B cell (primary cell): ENCODE measurements at regions not wholly inside any gene's neighbourhood (a gene's known extent, or its start where the extent isn't known, plus 50 kb on each side); places are given as distances from the start of the nearest gene placed in this dataset.

Source experiments
- ATAC-seq: fragments of 200-7000 bp; cut with Tn5 transposase; one replicate; pipeline ENCODE4 v1.10.0; 2021; ENCODE audit warnings: low read depth, mild to moderate bottlenecking, moderate number of reproducible peaks, moderate library complexity
- CTCF ChIA-PET: fragments of 350-600 bp; sonication (Branson Sonifier 250); formaldehyde crosslinking; loops from one replicate; lab custom pipeline; 2021; ENCODE audit warnings: antibody characterized with exemption, inconsistent platforms; lab: Charles Lee
- POLR2A ChIA-PET: fragments of 350-600 bp; sonication (Branson Sonifier 250); formaldehyde crosslinking; loops from one replicate; lab custom pipeline; 2021; ENCODE audit warnings: antibody characterized with exemption; lab: Charles Lee
- DNase-seq: peaks from one replicate; pipeline ENCODE4 v3.0.0; 2013
- H2AFZ ChIP-seq: 2 replicates; pipeline ENCODE4 v1.6.1; 2012; ENCODE audit warnings: mild to moderate bottlenecking, low read depth, low read length; ENCODE audit not compliant: insufficient read depth, poor library complexity, severe bottlenecking
- H3K27ac ChIP-seq, 2 donors: 1 replicate in 1 of 2; 2 replicates in 1 of 2; pipeline ENCODE4 v1.5.1; 2012 to 2013; ENCODE audit warnings: low read length in 2 of 2, mild to moderate bottlenecking in 2 of 2, moderate library complexity in 1 of 2
- H3K27me3 ChIP-seq, 4 experiments: fragments of 200-600 bp in 1 of 4; sonication (generic) in 1 of 4; replicated peaks in 1 of 4; 1 replicate in 2 of 4; 2 replicates in 2 of 4; pipeline versions ENCODE4 v1.6.1 to v1.7.0; 2013 to 2016; ENCODE audit warnings: low read length in 3 of 4, mild to moderate bottlenecking in 2 of 4, mixed read lengths in 1 of 4, moderate library complexity in 1 of 4; ENCODE audit not compliant: insufficient read depth in 4 of 4, control insufficient read depth in 3 of 4; ENCODE audit errors: control extremely low read depth in 1 of 4
- H3K36me3 ChIP-seq, 2 experiments: replicated peaks in 1 of 2; 1 replicate in 1 of 2; 2 replicates in 1 of 2; pipeline versions ENCODE4 v1.6.1 to v1.7.1; 2013; ENCODE audit warnings: low read length in 1 of 2; ENCODE audit not compliant: insufficient read depth in 2 of 2, control insufficient read depth in 1 of 2; ENCODE audit errors: control extremely low read depth in 1 of 2, extremely low read depth in 1 of 2
- H3K4me1 ChIP-seq, 2 donors: fragments of 200-600 bp in 1 of 2; sonication (generic) in 1 of 2; 1 replicate in 1 of 2; 2 replicates in 1 of 2; pipeline versions ENCODE4 v1.5.1 to v1.6.1; 2013 to 2017; ENCODE audit warnings: low read length in 2 of 2; ENCODE audit not compliant: control insufficient read depth in 2 of 2, insufficient read depth in 2 of 2
- H3K4me2 ChIP-seq: replicated peaks from 2 replicates; pipeline ENCODE3; 2012; ENCODE audit warnings: mild to moderate bottlenecking, low read depth, low read length; ENCODE audit not compliant: poor library complexity, severe bottlenecking
- H3K4me3 ChIP-seq, 5 experiments: fragments of 200-600 bp in 1 of 5; sonication (generic) in 1 of 5; 1 replicate in 3 of 5; 2 replicates in 2 of 5; pipeline versions ENCODE4 v1.5.1 to v1.7.0; 2011 to 2016; ENCODE audit warnings: low read length in 4 of 5, mild to moderate bottlenecking in 4 of 5, low read depth in 2 of 5, control low read depth in 1 of 5, moderate library complexity in 1 of 5; ENCODE audit not compliant: insufficient read depth in 1 of 5; ENCODE audit errors: control extremely low read depth in 1 of 5, extremely low read depth in 1 of 5
- H3K79me2 ChIP-seq: fragments of 200-600 bp; sonication (generic); one replicate; pipeline ENCODE4 v1.6.0; 2016; ENCODE audit warnings: low read length; ENCODE audit not compliant: control insufficient read depth, insufficient read depth
- H3K9ac ChIP-seq: fragments of 200-600 bp; sonication (generic); 2 replicates; pipeline ENCODE4 v1.6.1; 2017; ENCODE audit warnings: mild to moderate bottlenecking, low read length, moderate library complexity
- H3K9me3 ChIP-seq, 3 donors: one replicate each; pipeline versions ENCODE4 v1.6.1 to v1.7.1; 2013; ENCODE audit warnings: low read length in 2 of 3; ENCODE audit not compliant: control insufficient read depth in 2 of 3, insufficient read depth in 1 of 3; ENCODE audit errors: control extremely low read depth in 1 of 3
- H4K20me1 ChIP-seq: 2 replicates; pipeline ENCODE4 v1.6.0; 2012; ENCODE audit warnings: mild to moderate bottlenecking, low read length; ENCODE audit not compliant: insufficient read depth, control insufficient read depth, poor library complexity, severe bottlenecking
- H3K27ac Mint-ChIP-seq: one replicate; pipeline ENCODE4 v1.8.0; 2021; ENCODE audit warnings: mixed read lengths
- H3K27me3 Mint-ChIP-seq: one replicate; pipeline ENCODE4 v1.8.0; 2021; ENCODE audit warnings: mixed read lengths
- H3K4me1 Mint-ChIP-seq: one replicate; pipeline ENCODE4 v1.8.0; 2021; ENCODE audit warnings: mixed read lengths
- H3K4me3 Mint-ChIP-seq: one replicate; pipeline ENCODE4 v1.8.0; 2021; ENCODE audit warnings: mixed read lengths
- H3K9me3 Mint-ChIP-seq: one replicate; pipeline ENCODE4 v1.8.0; 2022; ENCODE audit warnings: mixed read lengths; ENCODE audit not compliant: insufficient read depth
- CTCF ChIP-seq: fragments of 200-600 bp; IDR thresholded peaks from one replicate; pipeline ENCODE4 v1.8.0; 2022; ENCODE audit warnings: antibody characterized with exemption, mild to moderate bottlenecking
- EZH2 ChIP-seq: IDR thresholded peaks from 2 replicates; pipeline ENCODE4 v1.6.1; 2012; ENCODE audit warnings: borderline replicate concordance, low read depth, mild to moderate bottlenecking, moderate library complexity, low read length; ENCODE audit not compliant: insufficient read depth, poor library complexity, severe bottlenecking
- WGBS: methylation state at CpG from one replicate; pipeline ENCODE4 v1.1.5; 2013; ENCODE audit warnings: missing lambda C conversion rate; ENCODE audit not compliant: insufficient coverage; 5-methylcytosine and 5-hydroxymethylcytosine counted together
- intact Hi-C: fragments of 100-400 bp; cut with micrococcal nuclease; formaldehyde crosslinking; loops from one replicate; pipeline ENCODE4 v1.10.0; 2022

GRCh38 chr6:113464960-113465359 is 392.2 kb upstream of the MARCKS start:
- no peaks in the 10 kb centered on the region for H3K9me3 Mint-ChIP-seq
- Histone ChIP-seq H3K27me3 (no peaks in the 10 kb centered on the region), H2AFZ (no peak overlapping the region), H3K4me2 (no peak overlapping the region), H3K79me2 (no peaks in the 10 kb centered on the region), H3K4me1 (no peaks in the 10 kb centered on the region), H3K9me3 (peaks cover 0 to 2% (median 0%) of the 10 kb centered on the region in 3 donors), H3K4me3 (no peak overlapping the region), H4K20me1 (no peaks in the 10 kb centered on the region), H3K36me3 (no peaks in the 10 kb centered on the region), H3K9ac (no peak overlapping the region), H3K27ac (no peak overlapping the region)
- DNase-seq = no peak
- CTCF ChIA-PET = interaction anchor here (0.6 to 1.9 kb wide), 2 partner anchors 9 to 158 kb away, joined by 3 to 5 read pairs; no protein-coding TSS in a partner anchor
- POLR2A ChIA-PET = no interaction called here
- H3K27ac Mint-ChIP-seq = no peak overlapping the region
- no CpG with 5 or more reads among the region's 3 CpGs for WGBS
- TF ChIP-seq EZH2 = no peak
- TF ChIP-seq CTCF = no peak
- H3K4me3 Mint-ChIP-seq = no peak overlapping the region
- H3K27me3 Mint-ChIP-seq = no peaks in the 10 kb centered on the region
- no peaks in the 10 kb centered on the region for H3K4me1 Mint-ChIP-seq
- intact Hi-C loops = no loop called here
- no peak for ATAC-seq

GRCh38 chr6:113466526-113466925 is 390.6 kb upstream of the MARCKS start:
- no CpG with 5 or more reads among the region's 4 CpGs for WGBS
- POLR2A ChIA-PET = no interaction called here
- H3K9me3 Mint-ChIP-seq = no peaks in the 10 kb centered on the region
- no peaks in the 10 kb centered on the region for H4K20me1 ChIP-seq
- DNase-seq (no peak), ATAC-seq (no peak)
- no peak overlapping the region for H3K27ac ChIP-seq
- H3K9me3 ChIP-seq = peaks cover 0 to 2% (median 0%) of the 10 kb centered on the region in 3 donors
- no peak overlapping the region for H3K27ac Mint-ChIP-seq
- H3K4me3 Mint-ChIP-seq = no peak overlapping the region
- intact Hi-C loops = no loop called here
- H3K4me2 ChIP-seq = no peak overlapping the region
- H3K9ac ChIP-seq = no peak overlapping the region
- H3K4me1 ChIP-seq = no peaks in the 10 kb centered on the region
- CTCF ChIA-PET = no interaction called here
- H3K27me3 ChIP-seq = no peaks in the 10 kb centered on the region
- no peaks in the 10 kb centered on the region for H3K27me3 Mint-ChIP-seq
- TF ChIP-seq EZH2 (no peak), CTCF (no peak)
- H3K79me2 ChIP-seq = no peaks in the 10 kb centered on the region
- H2AFZ ChIP-seq = no peak overlapping the region
- no peaks in the 10 kb centered on the region for H3K36me3 ChIP-seq
- H3K4me1 Mint-ChIP-seq = no peaks in the 10 kb centered on the region
- H3K4me3 ChIP-seq = no peak overlapping the region
